ENCODE measurements at regions not wholly inside any gene's neighbourhood (a gene's known extent, or its start where the extent isn't known, plus 50 kb on each side); places are given as distances from the start of the nearest gene placed in this dataset.
"Not testable (repeated sequence)": the region's sequence is repeated elsewhere in the genome, so short reads cannot be mapped to it uniquely, and the experiment has no call there.

DNA sequence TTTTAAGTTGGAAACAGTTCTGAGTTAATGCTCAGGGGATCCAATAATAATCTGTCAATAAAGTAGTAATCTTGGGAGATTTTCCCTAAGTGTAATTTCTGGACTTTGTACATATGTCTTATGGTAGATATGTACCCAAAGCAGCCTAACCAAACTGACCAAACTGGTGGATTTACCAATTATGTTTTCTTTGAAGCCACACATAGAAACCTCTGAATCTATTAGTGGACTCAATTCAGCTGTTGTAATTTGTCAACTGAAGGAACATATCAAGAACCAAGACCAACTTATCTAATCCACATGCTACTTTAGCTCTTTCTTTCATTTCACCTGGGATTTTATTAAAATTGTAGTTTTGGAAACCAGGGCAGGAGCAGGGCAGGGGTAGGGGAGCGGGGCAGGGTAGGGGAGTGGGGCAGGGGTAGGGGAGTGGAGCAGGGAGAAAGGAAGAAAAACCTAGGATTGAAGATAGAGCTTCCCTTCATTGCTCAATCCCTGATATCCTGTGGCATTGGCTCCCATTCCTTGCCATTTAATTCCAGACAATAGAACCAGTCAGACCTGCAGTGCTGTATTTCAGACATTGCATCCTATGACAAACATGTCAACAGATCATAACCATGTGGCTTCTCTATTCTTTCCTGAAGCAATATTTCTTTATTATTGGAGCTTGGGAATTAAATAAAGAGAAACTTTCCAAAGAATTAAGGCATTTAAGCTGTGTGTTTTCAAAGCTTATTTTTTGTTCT lies 101.8 kb downstream of the NFKBIZ start:
- no peak for DNase-seq

GRCh38 chr3:101954361-101954760 lies 105.0 kb downstream of the NFKBIZ start:
- DNase-seq = no peak

DNA sequence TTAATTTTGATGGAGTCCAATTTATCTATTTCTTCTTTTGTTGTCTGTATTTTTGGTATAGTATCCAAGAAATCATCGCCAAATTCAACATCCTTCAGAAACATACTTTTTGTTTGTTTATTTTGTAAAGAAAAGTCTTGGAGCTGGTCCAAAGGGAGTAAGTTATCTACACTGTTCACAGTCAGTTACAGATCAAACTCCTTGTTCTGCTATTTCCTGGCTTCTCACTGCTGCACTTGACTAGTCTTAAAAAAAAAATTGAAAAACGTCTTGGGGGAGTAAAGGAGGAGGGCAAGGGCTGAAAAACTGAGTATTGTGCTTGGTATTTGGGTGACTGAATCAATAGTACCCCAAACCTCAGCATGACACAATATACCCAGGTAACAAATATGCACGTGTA lies 105.6 kb downstream of the NFKBIZ start:
- no peak for DNase-seq

DNA sequence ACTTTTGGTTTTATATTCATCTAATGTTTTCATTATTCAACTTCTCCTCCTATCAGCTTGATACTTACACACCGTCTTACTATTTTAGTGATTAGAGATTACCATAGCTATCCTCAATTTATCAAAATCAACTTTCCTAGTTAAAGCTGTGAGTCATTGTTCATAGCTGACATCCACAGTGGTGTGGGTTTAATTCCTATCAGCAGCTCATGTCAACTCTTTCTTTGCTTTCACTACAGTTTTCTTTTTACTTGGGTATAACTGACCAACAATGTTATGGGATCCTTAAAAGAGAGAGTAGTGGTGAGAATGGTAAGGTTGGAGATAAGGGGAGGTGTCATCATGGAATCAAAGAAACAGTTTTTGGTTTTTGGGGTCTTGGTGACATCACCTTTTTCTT lies 112.7 kb downstream of the NFKBIZ start:
- DNase-seq = no peak

DNA sequence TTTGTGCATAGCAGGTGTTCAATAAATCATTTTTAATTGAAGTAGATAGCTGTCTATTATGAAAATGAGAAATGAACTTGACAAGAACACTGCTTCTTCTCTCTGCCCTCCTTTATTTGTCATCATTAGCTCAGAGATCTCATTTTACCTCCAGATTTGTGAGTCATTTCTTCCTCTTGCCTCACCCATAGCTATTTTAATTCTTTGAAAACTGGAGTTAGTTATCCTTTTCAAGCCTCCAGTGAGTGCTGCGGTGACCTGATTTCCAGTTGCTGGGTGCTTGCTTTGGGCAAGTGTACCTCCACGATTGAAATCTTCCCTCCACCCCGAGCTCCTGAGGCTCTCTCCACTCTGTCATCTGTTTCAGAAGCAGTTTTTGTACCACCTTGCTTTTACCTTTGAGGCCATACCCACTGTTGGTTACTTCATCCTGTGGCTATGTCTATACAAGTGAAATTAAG lies 114.6 kb downstream of the NFKBIZ start:
- DNase-seq = no peak

- no peak for DNase-seq
These were observed 115.5 kb downstream of the NFKBIZ start for GRCh38 chr3:101964861-101965260.

GRCh38 chr3:101966226-101966625 lies 116.9 kb downstream of the NFKBIZ start:
- no peak for DNase-seq

GRCh38 chr3:101970212-101970611 lies 120.9 kb downstream of the NFKBIZ start:
- no peak for DNase-seq

DNA sequence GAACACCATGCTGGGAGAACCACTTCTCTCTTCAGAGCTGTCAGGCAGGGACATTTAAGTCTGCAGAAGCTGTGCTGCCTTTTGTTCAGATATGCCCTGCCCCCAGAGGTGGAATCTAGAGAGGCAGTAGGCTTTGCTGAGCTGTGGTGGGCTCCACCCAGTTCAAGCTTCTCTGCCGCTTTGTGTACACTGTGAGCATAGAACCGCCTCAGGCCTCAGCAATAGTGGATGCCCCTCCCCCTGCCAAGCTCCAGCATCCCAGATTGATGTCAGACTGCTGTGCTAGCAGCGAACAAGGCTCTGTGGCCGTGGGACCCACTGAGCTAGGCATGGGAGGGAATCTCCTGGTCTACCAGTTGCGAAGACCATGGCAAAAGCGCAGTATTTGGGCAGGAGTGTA lies 121.6 kb downstream of the NFKBIZ start:
- DNase-seq = no peak

- no peak for DNase-seq
These were observed 123.3 kb downstream of the NFKBIZ start for GRCh38 chr3:101972430-101973162.

DNA sequence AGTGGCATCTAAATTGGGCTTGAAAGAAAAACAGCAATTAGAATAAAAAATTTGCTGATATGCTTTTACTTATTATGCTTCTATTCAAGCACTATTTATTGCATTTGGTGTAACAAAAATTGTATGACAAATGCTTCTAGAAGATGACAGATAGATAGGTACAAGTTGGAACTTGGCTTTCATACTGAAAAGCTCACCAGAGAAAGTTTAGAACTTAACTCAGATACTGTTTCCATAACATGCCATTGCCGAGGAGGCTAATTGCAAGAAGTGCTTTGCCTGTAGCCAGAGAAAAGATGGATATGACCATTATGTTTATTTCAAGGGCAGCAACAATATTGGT lies 123.8 kb downstream of the NFKBIZ start:
- DNase-seq = no peak

GRCh38 chr3:101975415-101975814 lies 126.1 kb downstream of the NFKBIZ start:
- DNase-seq = not testable (repeated sequence)

DNA sequence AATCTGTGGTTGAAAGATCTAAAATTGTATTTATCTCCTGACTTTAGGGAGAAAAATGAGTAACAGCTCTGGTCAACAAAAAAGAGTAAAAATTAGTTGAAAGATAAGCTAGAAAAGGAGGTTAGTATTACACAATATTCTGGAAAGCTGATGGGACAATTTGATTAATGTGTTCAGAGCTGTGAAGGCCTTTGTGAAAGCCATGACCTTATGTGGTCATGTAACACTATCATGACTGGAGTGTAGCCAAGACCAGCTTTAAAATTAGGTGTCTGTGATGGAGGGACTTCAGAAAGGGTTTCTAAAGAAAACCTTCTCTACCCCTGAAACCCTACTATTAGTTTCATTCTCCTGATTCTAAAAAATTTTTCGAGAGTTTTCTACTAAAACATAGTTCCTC lies 127.2 kb downstream of the NFKBIZ start:
- DNase-seq = no peak

GRCh38 chr3:101978348-101978747 lies 129.0 kb downstream of the NFKBIZ start:
- no peak for DNase-seq

DNA sequence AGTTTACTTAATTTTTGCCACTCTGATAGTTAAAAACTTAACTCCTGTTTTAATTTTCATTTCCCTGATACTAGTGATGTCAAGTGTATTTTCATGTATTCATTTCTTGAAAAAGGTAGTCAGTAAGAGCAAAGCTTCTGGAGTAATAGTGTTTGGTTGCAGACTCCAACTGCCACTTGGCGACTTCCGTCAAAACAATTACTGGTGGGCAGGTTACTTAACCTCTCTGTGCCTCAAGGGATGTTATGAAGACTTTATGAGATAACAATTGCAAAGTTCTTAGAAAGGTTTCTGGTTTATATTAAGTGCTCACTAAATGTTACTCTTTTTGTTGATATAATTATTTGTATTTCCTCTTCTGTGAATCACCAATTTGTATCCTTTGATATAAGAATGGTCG lies 129.7 kb downstream of the NFKBIZ start:
- no peak for DNase-seq

DNA sequence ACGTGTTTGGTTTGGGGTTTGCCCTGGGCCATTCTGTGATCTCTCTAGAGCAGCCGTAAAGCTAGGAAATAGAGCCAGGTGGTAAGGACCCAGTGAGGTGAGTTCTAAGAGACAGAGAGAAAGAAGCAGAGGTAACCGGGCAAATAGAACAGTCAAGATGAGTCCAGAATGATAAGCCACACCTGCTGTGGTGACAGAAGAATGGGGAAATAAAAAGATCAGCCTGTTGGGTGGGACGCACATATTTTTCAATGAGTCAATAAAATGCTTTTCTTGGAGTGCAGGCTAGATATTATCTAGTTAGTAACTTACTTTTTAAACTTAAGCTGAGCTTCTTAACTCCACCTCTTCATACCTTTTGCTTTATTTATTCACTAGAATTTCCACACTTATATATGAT lies 135.0 kb downstream of the NFKBIZ start:
- no peak for DNase-seq

- DNase-seq = no peak
These were observed 139.3 kb downstream of the NFKBIZ start for GRCh38 chr3:101988596-101988995.

GRCh38 chr3:101989578-101990200 lies 140.4 kb downstream of the NFKBIZ start:
- DNase-seq = no peak

- DNase-seq = no peak
These were observed 143.5 kb downstream of the NFKBIZ start for GRCh38 chr3:101992863-101993262.

DNA sequence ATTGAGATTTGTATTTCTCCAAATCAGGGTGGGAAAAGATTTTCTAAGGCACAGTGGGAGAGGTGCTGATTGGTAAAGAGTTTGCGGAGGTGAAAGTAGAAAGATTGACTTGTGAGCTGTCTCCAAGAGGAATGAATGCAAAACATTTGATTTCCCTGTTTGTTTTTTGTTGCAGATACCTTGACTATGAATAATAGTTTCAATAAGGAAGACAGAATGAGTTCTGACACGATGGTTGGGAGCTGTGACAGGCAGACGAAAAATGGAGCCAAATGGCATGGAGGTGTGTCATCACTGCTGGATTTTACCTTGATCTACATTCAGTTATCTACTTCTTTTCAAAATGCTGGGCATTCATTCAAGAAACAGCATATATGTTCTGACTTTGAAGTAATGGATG lies 145.1 kb downstream of the NFKBIZ start:
- no peak for DNase-seq

DNA sequence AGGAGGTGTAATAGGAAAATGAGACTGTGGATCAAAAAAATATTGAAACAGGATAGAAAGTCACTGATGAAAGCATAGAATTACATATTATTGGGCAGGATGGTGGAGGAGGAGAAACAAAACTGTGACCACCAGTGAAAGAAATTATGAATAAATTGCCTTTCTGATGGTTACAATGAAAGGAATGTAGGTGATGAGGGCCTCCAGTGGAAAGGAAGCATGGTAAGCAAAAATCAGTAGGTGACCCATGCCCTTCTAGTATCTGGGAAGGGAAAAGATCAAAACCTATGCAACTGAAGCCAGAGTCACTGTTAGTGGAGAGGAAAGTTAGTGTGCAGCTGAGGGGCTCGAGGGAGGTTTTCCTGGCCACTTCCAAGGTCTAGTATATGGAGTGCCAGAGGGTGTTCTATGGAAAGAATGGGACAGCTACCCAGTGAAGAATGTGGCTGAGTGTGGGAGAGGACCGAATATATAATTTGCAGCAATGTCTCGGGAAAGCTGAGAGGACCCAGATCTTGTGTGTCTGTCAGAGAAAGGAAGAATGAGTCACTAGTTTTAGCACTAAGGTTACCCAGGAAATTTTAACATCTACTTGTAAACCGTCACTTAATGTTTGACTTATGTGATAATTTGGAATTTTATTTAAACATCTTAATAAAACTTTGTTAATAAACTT lies 146.2 kb downstream of the NFKBIZ start:
- DNase-seq = no peak

DNA sequence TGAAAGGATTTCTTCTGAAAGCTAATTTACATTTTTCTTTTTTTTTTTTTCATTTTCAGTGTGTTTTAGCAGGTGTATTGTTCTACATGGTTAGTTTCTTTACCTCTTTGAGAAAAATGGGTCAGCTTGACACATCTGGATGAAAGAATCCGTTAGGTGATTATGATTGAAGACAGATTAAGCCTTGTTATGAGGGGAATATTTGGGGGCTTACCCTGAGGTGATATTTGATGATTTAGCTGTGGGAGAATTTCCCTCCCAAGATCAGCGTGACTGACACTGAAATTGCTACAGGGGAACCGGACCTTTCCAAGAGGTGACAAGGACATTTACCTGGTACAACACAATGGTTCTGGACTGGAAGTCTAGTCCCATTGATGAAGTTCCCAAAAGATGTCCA lies 147.5 kb downstream of the NFKBIZ start:
- DNase-seq = no peak

DNA sequence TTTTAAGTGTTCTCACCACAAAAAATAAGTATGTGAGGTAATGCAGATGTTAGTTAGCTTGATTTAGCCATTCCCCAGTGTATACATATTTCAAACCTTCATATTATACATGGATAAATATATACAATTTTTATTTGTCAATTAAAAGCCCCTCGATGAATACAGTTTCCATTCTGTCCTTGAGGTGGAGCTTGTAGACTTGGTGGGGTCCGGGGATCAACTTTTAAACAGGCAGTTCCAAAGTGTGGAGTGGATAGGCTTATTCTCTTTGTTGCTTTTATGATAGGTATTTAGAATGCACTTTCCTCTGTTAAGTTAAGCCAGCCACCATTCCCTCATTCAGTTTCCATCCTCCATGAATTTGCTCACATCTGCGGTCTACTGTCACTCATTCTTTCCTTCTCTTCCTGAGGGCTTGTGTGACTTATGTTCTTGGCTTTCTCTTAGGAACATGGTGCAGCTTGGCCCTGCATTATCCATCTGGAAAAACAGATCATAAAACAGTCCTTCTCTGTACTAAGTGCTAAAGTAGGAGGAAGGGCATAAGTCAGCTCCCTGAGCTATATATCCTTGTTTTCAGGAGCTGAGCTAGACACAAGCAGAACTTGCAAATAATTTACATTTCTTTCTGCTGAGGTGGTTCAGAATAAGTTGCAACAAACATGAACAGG lies 149.1 kb downstream of the NFKBIZ start:
- DNase-seq = no peak

Data from CD4-positive, alpha-beta T cell treated with Interleukin-15 for 1 hour (primary cell).